ENCODE measurements at regions not wholly inside any gene's neighbourhood (a gene's known extent, or its start where the extent isn't known, plus 50 kb on each side); places are given as distances from the start of the nearest gene placed in this dataset.

DNA sequence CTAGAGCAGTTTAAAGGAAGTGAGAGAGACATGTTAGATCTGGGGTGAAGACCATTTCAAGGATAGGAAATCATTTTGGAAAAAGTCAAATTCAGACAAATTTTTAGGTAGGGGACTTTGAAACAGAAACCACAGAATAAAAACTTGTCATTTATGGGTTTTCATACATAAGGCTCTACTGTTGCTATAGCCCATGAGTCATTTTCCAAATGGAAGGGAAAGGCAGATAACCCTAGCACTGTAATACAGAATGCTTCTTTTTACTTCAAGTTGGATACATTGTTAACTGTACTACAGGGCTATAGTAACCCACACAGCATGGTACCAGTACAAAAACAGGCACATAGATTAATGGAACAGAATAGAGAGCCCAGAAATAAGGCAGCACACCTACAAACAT is 455.4 kb downstream of the EBF1 start:
- DNase-seq = no peak

DNA sequence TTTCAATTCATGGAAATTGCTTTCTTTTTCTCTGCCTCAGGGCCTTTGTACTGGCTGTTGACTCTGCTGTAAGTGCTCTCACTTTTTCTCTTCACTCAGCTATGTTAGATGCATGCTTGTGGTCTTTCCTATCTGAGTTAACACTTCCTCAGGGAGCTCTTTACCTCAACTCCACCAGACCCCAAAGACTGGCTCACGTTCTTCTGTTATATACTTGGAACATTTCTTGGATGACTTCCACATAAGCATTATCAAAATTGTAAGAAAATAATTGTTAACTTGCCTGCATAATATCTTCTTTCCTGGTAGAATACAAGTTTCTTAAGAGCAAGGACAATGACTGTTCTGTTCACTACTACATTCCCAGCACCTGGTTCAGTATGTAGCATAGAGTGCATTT is 455.9 kb downstream of the EBF1 start:
- no peak for DNase-seq

DNA sequence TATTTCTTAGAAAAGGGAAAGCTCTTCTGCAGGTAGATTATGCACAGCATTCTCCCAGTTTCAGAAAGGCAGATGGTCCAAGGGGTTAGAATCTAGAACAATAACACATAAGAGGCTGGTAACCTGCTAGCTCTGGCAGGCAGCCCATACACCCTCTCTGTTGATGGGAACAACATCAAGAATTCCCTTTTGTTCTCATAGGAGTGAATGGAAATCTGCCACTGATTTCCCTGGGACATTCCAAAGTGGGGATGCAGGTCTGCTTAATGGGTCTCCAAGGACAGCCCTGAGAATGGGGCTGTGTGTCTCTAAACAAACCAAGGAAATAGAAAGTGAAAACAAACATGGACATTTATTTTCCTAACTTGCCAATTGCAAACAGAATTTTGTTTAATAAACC is 456.8 kb downstream of the EBF1 start:
- DNase-seq = no peak

DNA sequence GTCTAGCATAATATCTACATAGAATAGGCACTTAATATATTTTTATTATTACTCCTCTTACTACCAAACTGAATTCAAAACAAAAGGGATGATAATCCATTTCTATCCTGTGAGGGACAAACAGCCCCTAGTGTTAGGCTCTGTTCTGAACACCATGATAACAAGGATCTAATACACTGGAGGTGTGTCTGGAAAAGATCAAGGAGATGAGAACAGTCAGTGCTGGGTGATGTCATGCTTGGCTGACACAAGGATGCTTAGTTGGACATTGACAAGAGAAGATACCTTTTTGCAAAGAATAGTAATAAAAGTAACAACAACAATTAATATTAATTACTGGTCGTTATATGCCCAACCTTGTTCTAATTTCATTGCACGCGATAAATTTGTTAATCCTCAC is 458.7 kb downstream of the EBF1 start:
- no peak for DNase-seq

DNA sequence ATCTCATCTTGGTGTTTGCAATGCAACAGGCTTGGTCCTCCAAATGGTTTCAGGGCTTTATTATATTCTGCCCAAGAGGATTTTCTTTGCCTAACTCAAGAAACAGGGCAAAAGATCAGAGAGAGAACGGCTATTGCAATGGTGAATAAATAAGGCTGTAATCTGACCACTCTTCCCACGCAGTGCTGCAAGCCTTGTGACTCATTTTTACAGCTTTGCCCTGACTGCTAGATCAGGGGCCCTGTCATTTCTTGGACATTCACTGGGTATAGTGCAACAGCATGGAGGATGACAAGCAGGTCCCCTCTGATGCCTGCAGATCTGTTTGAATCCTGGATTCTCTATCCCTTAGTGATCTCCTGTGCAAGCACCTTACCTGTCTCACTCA is 459.1 kb downstream of the EBF1 start:
- DNase-seq = no peak

DNA sequence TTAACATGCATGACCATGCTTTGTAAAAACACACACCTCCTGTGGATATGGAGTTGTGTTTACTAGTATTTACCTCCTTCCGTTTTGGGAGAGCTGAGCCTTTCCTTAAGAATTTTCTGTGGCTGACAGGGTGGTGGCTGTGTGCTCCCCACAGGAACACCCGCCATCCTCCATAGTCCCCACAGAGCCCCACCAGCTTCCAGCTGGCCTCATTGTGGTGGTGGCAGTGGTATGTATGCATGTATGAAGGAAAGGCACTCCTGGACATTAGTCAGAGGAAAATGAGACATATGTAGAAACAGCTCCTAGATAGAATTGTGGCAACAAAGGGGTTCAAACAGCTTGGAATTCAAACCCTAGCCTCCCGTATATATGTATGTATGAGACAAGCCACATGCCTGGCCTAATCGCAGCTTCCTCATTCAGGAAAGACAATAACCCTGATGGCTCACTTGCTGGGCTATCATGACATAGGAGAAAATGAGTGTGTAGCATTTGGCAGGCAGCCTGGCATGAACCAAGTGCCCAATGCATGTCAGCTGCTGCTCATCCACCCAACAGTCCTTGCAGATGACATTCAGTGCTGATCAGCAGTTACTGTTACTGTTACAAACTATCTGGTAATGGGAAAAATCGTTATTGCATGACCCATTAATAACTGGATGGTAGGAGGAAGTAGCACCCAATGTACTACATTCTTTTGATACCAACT is 459.7 kb downstream of the EBF1 start:
- no peak for DNase-seq

DNA sequence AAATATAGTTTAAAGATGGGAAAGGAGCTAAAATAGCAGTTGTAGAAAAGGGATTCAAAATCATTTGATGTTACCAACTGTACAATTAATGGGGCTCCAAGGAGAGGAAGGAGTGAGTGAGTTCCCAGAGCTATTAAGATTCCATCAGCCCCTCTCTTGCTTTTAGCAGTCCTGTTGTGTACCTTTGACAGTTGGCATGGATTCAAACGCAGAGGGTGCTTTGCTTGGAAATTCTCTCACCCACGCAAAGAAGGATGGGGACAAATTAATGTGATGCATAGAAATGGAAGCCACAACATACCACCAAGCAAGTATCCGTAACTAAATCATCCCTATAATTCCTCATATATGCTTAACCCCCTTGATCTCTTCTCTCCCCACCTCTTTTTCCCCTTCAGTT is 461.3 kb downstream of the EBF1 start:
- no peak for DNase-seq

DNA sequence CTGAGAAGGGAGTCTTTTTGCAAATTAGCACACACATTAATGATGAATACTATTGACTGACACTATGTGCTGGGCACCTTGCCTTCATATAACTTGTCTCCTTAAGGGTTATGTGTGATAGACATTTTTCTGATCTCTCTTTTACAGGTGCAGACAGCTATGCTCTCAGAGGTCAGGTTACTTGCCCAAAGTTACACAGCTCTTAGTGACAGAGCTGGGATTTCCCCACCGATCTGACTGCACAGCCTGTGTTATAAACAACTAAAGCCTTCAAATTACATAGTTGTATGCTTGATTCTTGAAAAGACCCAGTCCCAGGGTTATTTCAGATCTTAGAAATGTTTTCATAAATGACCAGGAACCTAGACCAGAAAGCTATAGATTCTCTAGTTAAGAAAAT is 462.7 kb downstream of the EBF1 start:
- no peak for DNase-seq

DNA sequence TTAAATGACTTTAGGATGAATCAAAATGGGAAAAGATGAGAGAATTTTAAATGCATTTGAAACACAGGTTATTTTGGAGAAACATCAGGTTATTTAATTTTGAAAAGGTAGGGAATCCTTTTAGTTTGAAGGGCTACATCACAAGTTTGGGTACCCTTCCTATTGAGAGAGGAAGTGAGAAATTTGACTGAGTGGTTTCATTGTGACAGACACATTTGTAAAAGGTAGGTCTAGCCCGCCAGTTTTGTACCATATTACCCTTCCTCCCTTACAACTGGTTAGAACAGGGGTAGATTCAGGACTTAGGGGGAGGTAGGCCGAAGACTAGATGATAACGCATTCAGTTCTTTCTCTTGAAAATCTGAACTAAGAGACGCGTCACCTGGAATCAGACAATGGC is 464.2 kb downstream of the EBF1 start:
- DNase-seq = no peak

DNA sequence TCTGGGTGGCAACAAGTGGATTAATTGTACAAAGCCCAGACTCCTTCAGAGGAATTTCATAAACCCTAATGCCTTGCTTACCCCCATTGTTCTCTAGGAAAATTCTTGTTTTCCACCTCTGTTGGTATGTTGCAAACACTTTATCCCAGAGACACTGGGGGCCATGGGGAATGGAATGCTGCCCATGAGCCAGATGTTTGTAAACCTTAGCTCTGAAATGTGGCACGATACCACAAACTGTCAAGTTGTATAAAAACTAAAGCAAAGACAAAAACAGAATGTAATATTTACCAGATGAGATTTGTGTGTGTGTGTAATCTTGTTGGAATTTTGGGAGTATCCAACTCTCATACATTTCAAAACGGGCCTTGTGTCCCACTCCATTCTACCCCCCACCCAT is 465.0 kb downstream of the EBF1 start:
- no peak for DNase-seq

DNA sequence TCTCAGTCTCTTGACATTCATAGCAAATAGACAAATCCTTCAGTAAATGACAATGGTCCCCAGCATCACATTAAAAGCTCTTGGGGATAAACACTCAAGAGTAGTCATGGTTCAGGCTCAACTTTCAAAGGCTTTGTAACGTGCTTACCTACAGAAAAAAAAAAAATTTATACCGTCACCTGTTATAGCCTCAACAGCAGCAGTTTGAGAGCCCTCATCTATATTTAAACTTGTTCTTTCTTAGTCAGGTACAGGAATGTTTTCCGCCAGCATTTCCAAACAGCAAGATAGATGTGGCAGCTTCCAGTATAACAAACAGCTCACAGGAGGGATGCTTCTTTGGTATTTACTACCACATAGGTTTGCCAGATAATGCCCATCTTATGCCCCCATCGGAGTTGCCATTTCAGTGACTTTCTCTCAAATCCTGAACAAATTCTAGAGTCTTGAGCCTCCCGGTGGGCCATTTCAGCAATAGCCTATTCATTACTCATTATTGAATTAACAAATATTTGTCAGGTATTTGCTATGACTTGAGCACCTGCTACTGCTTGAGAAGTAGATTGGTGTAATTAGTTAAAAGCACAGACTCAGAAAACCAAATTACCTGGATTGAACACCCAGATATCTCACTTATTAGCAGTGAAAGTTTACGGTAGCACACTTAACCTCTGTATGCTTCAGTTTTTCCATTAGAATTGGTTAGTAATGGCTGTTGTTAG is 470.0 kb downstream of the EBF1 start:
- no peak for DNase-seq

DNA sequence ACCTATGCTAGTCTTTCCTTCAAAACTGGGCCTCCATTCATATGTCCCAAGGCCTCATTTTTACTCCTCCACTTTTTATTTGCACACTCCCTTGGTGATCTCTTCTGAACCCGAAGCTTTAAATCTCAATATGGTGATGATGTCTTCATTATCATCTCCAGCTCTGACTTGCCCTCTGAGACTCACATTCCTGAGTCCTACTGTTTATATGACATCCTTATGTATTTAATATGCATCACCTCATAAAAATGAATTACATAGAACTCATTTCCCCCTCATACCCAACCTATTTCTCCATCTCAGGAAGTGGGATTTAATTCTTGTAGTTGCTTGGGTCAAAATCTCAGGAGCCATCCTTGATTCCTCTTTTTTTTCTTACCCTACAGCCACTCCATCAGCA is 473.0 kb downstream of the EBF1 start:
- no peak for DNase-seq

DNA sequence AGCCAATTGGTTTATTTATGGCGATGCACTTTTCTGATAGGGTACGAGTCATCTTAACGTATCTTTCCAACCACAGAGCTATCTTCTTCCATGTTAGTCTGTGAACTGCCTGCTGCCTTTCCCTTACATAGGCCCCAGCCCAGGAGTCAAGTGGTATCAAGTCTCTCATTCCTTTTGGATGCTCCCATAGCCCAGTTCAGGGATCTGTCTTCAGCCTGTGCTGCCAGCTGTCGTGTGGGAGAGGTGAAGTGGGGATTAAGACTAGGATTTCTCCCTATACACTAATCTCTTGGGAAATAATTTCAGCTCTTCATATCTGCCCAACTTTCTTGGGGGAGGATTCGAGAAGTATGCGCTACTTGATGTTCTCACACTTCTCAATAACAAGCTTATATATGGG is 475.7 kb downstream of the EBF1 start:
- DNase-seq = no peak

DNA sequence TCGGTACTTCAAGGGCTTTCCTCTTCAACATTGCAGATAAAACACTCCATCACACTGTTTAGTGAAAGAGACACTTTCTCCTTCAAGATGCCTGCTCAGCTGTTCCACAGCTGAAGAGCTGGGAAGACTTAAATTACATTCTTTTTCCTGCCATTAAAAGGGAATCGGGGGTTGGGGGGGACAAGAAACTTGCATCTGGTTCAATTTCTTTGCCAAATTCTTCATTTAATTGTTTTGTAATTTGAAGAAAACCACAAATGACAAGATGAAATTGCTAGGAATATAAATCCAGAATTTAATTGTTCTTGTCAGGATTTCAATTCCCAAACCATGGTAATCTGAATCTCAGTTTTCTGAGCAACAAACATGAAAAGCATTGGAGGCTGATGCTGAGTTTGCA is 478.3 kb downstream of the EBF1 start:
- DNase-seq = no peak

DNA sequence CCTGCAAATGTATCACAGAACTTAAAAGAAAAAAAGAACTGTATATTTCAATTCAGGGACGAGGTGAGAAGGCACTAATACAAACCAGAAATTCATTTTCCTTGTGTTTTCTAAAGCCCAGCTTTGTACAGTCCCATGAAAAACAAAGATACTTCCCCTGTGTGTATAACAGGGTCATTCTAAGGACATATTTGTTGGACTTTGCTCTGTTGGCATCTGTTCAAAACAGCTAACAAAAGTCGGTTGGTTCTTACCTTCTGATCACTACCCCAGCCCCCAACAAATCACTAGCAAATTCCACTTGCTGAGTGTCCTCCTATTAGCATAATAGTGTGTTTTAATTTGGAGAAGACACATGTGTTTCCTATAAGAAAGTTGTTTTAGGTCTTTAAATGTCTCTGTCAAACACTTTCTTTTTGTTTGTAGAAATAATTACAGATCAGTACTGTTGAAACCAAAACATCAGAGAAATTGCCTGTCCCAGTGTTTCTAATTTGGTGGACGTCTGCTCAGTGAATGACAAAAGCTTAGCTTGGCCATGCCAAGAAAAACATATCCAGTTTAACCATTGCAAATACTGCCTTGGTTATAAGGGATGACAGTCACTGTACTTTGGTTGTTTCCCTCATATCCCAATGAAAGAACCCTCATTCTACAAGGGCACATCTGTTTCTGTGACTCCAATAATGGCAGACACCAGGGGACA is 480.5 kb downstream of the EBF1 start:
- DNase-seq = no peak

DNA sequence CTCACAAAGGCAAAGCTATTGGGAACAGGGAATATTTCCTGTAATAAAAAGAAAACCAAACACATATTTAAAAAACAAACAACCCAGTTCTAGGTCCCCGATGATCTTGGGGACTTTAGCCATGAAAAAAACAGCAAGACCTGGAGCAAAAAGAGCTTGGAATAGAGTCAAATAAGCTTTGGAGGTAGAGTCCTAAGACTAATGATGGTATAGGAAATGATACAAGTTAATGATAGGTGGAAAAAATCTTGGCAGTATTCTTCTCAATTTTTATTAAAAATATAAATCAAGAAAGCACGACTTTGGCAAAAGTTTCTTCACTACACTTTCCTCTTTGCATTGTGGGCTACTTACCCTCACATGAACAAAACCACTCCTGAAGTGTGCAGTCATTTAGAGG is 481.5 kb downstream of the EBF1 start:
- DNase-seq = no peak

DNA sequence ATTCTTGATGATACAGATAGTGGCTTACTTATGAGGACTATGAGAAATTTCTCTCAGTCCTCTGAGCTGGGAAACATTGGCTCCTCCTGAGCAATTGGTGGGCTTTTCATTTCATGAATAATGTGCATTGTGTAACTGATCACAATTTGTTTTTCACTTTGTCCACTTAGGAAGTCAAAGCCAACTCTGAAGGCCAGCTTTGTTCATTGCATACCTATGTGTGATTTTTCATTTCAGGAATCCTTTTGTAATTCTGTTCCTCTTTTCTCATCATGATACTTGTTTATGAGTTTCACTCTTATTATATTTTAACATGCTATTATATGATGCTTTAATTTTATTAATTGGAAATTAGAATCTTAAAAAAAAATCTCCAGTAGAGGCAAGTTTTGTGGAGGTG is 483.0 kb downstream of the EBF1 start:
- DNase-seq = no peak

DNA sequence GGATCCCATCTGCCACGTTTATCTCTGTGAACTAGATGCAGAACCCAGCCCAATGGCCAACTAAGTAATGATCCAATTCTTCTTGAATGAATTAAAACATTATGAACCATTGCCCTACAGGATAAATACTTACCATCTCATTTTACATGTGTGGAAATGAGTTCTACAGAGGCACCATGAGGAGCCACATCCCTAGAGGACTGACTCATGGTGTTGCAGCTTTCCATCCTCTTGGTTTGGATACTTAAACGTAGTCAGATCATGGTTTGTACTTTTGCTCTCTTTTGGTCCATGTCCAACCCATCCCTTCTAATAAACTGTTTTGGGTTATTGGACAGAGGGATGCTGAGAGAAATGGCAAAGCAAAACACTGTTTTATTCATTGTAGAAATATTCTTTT is 484.8 kb downstream of the EBF1 start:
- DNase-seq = no peak

DNA sequence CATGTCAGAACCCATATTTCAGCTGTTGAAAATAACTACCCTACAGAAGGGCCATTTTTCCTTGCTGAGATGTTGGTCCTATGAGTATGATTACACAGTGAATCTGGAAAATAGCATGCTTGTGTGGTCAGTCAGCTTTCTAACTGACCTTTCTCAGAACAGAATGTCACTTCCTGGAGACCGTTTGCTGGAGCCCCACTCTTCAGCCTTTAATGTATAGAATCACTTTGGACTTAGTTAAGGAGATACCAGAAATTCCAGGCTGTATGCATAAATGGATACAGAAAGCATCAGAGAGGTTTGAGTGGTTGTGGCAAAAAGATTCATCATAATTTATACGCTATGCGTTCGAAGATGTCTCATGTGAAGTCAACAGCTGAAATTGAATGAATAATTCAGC is 488.1 kb downstream of the EBF1 start:
- DNase-seq = no peak

DNA sequence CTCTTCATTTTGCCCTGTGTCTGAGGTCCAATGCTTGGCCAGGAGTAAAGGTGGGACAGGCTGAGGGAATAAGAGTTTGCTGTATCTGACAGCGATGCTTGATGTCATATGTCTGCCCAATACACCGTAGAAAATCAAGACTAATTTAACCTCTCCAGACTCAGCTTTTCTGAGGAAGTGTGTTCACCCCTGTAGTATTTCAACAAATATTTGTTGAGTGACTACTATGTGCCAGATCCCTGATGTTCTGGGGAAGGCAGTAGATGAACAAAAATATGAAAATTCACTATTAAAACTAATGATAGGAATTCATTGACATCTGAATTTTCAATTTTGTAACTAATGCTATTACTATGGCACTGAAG is 489.7 kb downstream of the EBF1 start:
- DNase-seq = no peak

DNA sequence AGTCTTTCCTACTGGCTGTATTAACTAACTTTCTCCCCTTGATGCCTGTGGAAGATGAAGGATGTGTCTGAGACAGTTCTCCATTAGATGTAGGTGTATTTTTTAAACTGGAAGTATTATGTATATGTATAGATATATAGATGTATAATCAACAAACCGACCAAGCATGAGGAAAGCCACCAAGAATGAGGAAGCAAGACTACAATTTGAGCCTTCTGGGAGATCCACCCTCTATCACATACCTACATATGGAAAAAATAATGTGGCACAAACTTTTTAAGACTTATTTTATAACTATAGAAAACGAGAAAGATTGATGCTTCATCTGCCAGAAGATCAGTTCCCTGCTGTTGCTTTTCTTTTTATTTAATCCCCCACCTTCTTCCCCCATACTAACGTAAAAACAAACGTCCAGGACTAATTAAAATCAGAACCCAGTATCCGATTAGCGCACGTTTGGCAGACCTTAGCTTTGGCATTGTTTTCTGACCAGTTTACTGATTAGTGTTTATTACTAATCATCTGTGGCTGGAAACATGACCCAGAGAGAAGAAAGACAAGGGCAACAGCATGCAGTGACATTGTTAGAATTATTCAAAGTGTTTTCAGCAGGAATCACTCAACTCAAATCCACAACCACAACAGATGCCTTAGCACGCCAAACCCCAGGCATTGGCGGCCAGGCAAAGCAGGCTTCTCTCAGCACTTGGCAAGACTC is 490.2 kb downstream of the EBF1 start:
- no peak for DNase-seq

DNA sequence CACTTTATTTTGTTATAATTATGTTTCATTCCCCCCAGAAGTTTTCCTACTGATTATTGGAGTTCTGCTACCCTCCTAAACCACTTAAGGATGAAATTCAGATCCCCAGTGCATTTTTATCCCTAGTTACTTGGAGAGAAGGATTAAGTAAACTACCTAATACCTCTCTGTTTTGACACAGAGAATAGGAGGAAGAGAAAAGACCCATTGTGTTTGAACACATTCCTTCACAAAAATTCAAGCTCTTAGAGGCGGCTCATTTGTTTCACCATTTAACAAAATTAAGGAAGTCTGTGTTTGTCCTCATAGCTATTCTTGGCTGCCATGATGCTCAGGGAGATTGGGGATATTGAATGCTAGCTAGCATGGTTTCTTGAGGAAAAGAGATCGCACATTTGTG is 492.6 kb downstream of the EBF1 start:
- no peak for DNase-seq

DNA sequence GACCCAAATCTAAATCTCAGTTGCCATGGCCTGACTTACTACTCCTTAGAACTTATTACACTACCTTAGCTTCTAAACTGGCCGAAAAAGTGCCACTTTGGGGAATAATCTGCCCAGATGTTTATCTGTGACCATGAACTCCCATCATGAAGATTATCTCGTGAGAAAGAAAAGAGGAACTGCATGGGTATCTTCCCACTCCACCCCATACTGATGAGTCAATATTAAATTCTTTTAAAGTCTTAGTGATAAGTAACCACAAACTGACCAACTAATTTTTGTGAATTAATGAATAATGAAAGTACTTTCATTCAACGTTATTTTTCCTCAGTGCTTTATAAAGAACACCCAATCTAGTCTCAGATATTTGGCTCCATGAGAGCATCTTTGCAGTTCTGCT is 493.5 kb downstream of the EBF1 start:
- no peak for DNase-seq

DNA sequence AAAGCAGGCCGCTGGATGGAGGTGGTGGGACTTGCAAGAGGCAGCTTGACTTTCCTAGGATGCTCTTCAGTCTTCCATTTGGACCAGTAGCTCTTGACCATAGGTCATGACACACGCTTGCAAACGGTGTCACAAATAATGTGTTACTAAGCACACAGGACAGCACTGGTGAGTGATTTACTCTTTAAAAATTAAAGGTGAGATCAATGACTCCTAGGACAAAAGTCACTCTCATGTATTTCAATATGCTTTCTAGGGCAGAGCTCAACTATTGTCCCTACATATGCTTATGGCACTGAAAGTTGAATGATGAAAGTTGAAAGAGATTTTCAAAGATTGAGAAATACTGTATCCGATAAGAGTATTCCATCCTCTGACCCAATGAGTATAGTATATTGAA is 496.7 kb downstream of the EBF1 start:
- DNase-seq = no peak

Measured in activated CD4-positive, alpha-beta T cell treated with anti-CD3 and anti-CD28 coated beads for 1 hour (primary cell).